Adrenal gland (tissue), 9 donors: ENCODE measurements at regions not wholly inside any gene's neighbourhood (a gene's known extent, or its start where the extent isn't known, plus 50 kb on each side); places are given as distances from the start of the nearest gene placed in this dataset.

Experiments used
- DNase-seq, 7 donors: peaks; one replicate each; pipeline ENCODE4 v3.0.0-alpha.2; 2019 to 2020
- H3K27ac ChIP-seq, 5 donors: fragments of 200-600 bp; sonication (generic) in 4 of 5; 1 replicate in 3 of 5; 2 replicates in 2 of 5; pipeline versions ENCODE4 v1.5.1 to v1.8.0; 2016 to 2020; ENCODE audit warnings: mild to moderate bottlenecking in 1 of 5
- H3K27me3 ChIP-seq: fragments of 200-600 bp; 2 replicates; pipeline ENCODE4 v1.8.0; 2021
- H3K36me3 ChIP-seq, 2 donors: fragments of 200-600 bp; replicated peaks in 1 of 2; 1 replicate in 1 of 2; 2 replicates in 1 of 2; pipeline versions ENCODE4 v1.5.1 to v1.8.0; 2018 to 2022
- H3K4me1 ChIP-seq, 2 donors: fragments of 200-600 bp; replicated peaks in 1 of 2; 1 replicate in 1 of 2; 2 replicates in 1 of 2; pipeline versions ENCODE4 v1.5.1 to v1.8.0; 2018 to 2021
- H3K4me3 ChIP-seq, 4 donors: fragments of 200-600 bp; sonication (generic) in 3 of 4; one replicate each; pipeline ENCODE4 v1.5.1; 2016 to 2018
- H3K9me3 ChIP-seq, 3 donors: fragments of 200-600 bp; sonication (generic) in 1 of 3; replicated peaks in 1 of 3; 1 replicate in 2 of 3; 2 replicates in 1 of 3; pipeline versions ENCODE4 v1.5.1 to v1.8.0; 2016 to 2021
- POLR2A ChIP-seq, 2 donors: fragments of 450-650 bp; IDR thresholded peaks; one replicate each; pipeline ENCODE4 v1.6.1; 2017; ENCODE audit warnings: antibody characterized with exemption in 2 of 2, mild to moderate bottlenecking in 2 of 2, moderate library complexity in 1 of 2
- whole genome bisulfite sequencing, 4 donors: extraction: QIAGEN DNeasy Blood & Tissue Kit in 2 of 4; methylation state at CpG; one replicate each; pipeline versions ENCODE4 v1.1.5 to v1.1.7; 2013 to 2017; 5-methylcytosine and 5-hydroxymethylcytosine counted together
- intact Hi-C, 2 donors: fragments of 100-400 bp; cut with DNase I; formaldehyde crosslinking; loops; one replicate each; pipeline versions ENCODE4 v1.14.1 to v1.15.0; 2022 to 2023
- TF ChIP-seq, protein P1 (sequence below), 6 experiments: fragments of 450-650 bp in 4 of 6; fragments of 200-600 bp in 2 of 6; sonication (generic) in 1 of 6; IDR thresholded peaks; 1 replicate in 5 of 6; 2 replicates in 1 of 6; pipeline versions ENCODE4 v1.5.1 to v1.8.0; 2016 to 2021; ENCODE audit warnings: antibody characterized with exemption in 6 of 6, mild to moderate bottlenecking in 2 of 6, moderate library complexity in 1 of 6
- donor health status: healthy with polysubstance abuse.
- donor health status: Bipolar disorder and iron deficiency.
- donor health status: DM: yes; HTN: yes; CAD: no.
- donor health status: DM: no; HTN: no; CAD: no.
- donor health status: DM: no; HTN: no; CAD: no.

DNA sequence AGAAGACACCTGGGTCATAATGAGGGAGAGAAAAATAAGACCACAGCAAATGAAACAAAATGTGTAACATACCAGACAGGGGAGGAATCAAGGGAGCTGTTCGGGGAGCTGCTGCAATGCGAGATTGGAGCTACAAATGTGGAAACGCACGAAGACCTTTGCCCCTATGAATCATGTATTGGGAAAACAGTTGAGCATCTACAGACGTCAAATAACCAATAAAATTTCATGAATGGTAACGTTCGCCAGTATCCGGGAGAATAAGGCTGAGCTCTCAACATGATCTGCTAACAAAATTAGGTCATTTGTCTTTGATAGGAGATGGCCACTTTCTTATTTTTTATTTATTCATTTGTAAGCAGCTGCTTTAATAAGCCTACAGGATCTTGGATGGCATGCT is 486.2 kb upstream of the RBFOX1 start:
- DNase-seq = no peak
- Histone ChIP-seq H3K27me3 (no peaks in the 10 kb centered on the region), H3K4me1 (no peaks in the 10 kb centered on the region), H3K27ac (no peak overlapping the region), H3K4me3 (no peak overlapping the region), H3K9me3 (no peaks in the 10 kb centered on the region), H3K36me3 (no peaks in the 10 kb centered on the region)
- 52 to 65% (median 60%) methylated on average over 8 of the region's 8 CpGs for WGBS, 4 donors
- TF ChIP-seq, protein P1, sequence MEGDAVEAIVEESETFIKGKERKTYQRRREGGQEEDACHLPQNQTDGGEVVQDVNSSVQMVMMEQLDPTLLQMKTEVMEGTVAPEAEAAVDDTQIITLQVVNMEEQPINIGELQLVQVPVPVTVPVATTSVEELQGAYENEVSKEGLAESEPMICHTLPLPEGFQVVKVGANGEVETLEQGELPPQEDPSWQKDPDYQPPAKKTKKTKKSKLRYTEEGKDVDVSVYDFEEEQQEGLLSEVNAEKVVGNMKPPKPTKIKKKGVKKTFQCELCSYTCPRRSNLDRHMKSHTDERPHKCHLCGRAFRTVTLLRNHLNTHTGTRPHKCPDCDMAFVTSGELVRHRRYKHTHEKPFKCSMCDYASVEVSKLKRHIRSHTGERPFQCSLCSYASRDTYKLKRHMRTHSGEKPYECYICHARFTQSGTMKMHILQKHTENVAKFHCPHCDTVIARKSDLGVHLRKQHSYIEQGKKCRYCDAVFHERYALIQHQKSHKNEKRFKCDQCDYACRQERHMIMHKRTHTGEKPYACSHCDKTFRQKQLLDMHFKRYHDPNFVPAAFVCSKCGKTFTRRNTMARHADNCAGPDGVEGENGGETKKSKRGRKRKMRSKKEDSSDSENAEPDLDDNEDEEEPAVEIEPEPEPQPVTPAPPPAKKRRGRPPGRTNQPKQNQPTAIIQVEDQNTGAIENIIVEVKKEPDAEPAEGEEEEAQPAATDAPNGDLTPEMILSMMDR (IDR thresholded peaks at IDR 0.05) = no peak
- TF ChIP-seq POLR2A (IDR thresholded peaks at IDR 0.05) = no peak
- intact Hi-C loops = no loop called here

DNA sequence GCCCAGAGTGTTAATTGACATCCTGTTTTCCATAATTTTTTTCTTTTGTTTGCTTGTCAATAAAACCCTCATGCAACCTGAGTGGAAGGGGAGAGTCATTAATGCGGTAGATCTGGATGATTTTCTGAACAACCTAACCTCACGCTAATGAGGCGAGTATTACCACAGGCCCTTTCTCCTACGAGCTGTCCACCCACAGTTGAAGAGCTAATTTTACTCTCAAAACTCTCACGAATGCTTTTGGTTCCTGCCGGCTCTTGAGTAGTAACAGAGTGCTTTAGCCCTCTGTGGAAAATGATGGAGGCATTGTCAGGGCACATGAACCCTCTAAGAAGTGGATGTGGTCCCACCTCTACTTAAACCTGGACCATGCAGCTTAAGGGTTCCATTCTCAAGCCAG is 491.3 kb upstream of the RBFOX1 start:
- TF ChIP-seq, protein P1 (IDR thresholded peaks at IDR 0.05) = no peak
- no peak for TF ChIP-seq POLR2A (IDR thresholded peaks at IDR 0.05)
- no peak overlapping the region for H3K27ac ChIP-seq
- no peaks in the 10 kb centered on the region for H3K9me3 ChIP-seq
- WGBS, 4 donors = 69 to 83% (median 78%) methylated on average over 6 of the region's 6 CpGs
- H3K27me3 ChIP-seq = no peaks in the 10 kb centered on the region
- no peak for DNase-seq
- no peaks in the 10 kb centered on the region for H3K4me1 ChIP-seq
- intact Hi-C loops = no loop called here
- H3K36me3 ChIP-seq = no peaks in the 10 kb centered on the region
- no peak overlapping the region for H3K4me3 ChIP-seq

DNA sequence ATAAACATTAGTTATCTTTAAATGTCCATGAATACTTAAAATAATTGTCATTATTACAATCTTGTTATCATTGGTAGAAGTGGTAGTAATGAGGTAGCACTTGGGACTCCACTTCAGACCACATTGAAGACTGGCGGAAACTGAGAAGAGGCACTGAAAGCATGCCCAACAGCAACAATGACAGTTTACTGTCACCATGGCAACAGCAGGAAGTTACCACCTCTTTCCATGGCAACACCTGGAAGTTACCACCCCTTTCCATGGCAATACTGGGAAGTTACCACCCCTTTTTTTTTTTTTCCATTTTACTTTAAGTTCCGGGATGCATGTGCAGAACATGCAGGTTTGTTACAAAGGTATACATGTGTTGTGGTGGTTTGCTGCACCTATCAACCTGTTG is 494.9 kb upstream of the RBFOX1 start:
- WGBS, 4 donors = 90 to 97% (median 91%) methylated on average over 2 of the region's 2 CpGs
- DNase-seq = no peak
- no peak overlapping the region for H3K4me3 ChIP-seq
- TF ChIP-seq, protein P1 (IDR thresholded peaks at IDR 0.05) = no peak
- TF ChIP-seq POLR2A (IDR thresholded peaks at IDR 0.05) = no peak
- H3K9me3 ChIP-seq = no peaks in the 10 kb centered on the region
- no peaks in the 10 kb centered on the region for H3K36me3 ChIP-seq
- no peaks in the 10 kb centered on the region for H3K27me3 ChIP-seq
- intact Hi-C loops = no loop called here
- no peak overlapping the region for H3K27ac ChIP-seq
- no peaks in the 10 kb centered on the region for H3K4me1 ChIP-seq

DNA sequence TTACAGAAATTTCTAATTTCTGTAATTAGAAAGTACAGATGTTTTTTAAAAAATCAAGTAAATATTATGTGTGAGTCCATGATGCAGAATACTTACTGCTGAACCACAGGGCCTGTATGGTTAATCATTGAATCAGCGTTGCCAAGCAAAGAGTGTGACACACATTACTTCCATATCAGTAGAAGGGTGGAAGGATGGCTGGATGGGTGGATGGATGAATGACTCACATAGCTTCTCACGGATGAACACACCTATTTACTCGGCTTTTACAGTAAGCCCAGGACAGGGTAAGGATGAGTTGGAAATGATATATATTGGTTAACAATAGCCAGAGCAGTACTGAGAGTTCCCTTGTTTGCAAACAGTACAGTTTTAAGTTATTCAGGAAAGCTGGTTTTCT is 495.9 kb upstream of the RBFOX1 start:
- WGBS, 4 donors = 69 to 81% (median 74%) methylated on average over 3 of the region's 3 CpGs
- Histone ChIP-seq H3K27me3 (no peaks in the 10 kb centered on the region), H3K4me3 (no peak overlapping the region), H3K4me1 (no peaks in the 10 kb centered on the region), H3K27ac (no peak overlapping the region), H3K36me3 (no peaks in the 10 kb centered on the region), H3K9me3 (no peaks in the 10 kb centered on the region)
- intact Hi-C loops = no loop called here
- no peak for DNase-seq
- TF ChIP-seq, protein P1 (IDR thresholded peaks at IDR 0.05) = no peak
- no peak for TF ChIP-seq POLR2A (IDR thresholded peaks at IDR 0.05)
